ENCODE measurements at regions not wholly inside any gene's neighbourhood (a gene's known extent, or its start where the extent isn't known, plus 50 kb on each side); places are given as distances from the start of the nearest gene placed in this dataset.
A peak's percentile ranks its signal among the peaks of the same experiment; 100 is the strongest.

- Mint-ChIP-seq H3K4me1 (ENCODE audit: low read depth) (peaks cover 4% of the 10 kb centered on the region), H3K4me3 (ENCODE audit: unreplicated experiment) (no peak overlapping the region), H3K27ac (ENCODE audit: unreplicated experiment) (no peak overlapping the region), H3K9me3 (ENCODE audit: low read depth) (no peaks in the 10 kb centered on the region), H3K27me3 (ENCODE audit: low read depth) (no peaks in the 10 kb centered on the region), H3K36me3 (ENCODE audit: low read depth) (no peaks in the 10 kb centered on the region)
- no peak for DNase-seq (ENCODE audit: low spot score)
- no peak for TF ChIP-seq CTCF (IDR thresholded peaks at IDR 0.05)
Observed at GRCh38 chr13:67439365-67439764, 209.2 kb upstream of the PCDH9 start.

GRCh38 chr13:67438465-67438864, 208.3 kb upstream of the PCDH9 start:
- Mint-ChIP-seq H3K27ac (ENCODE audit: unreplicated experiment) (no peak overlapping the region), H3K36me3 (ENCODE audit: low read depth) (no peaks in the 10 kb centered on the region), H3K4me3 (ENCODE audit: unreplicated experiment) (no peak overlapping the region), H3K9me3 (ENCODE audit: low read depth) (no peaks in the 10 kb centered on the region), H3K4me1 (ENCODE audit: low read depth) (peaks cover 4% of the 10 kb centered on the region), H3K27me3 (ENCODE audit: low read depth) (no peaks in the 10 kb centered on the region)
- TF ChIP-seq CTCF (IDR thresholded peaks at IDR 0.05), result peak; percentile 65
- DNase-seq (ENCODE audit: low spot score), result no peak

- peaks cover under 1% of the 10 kb centered on the region for H3K4me1 Mint-ChIP-seq (ENCODE audit: low read depth)
- no peak overlapping the region for H3K4me3 Mint-ChIP-seq (ENCODE audit: unreplicated experiment)
- H3K27me3 Mint-ChIP-seq (ENCODE audit: low read depth), result no peaks in the 10 kb centered on the region
- no peak for TF ChIP-seq CTCF (IDR thresholded peaks at IDR 0.05)
- no peak overlapping the region for H3K27ac Mint-ChIP-seq (ENCODE audit: unreplicated experiment)
- no peaks in the 10 kb centered on the region for H3K9me3 Mint-ChIP-seq (ENCODE audit: low read depth)
- no peak for DNase-seq (ENCODE audit: low spot score)
- no peaks in the 10 kb centered on the region for H3K36me3 Mint-ChIP-seq (ENCODE audit: low read depth)
Observed at GRCh38 chr13:67437244-67437643, 207.1 kb upstream of the PCDH9 start.

GRCh38 chr13:67421475-67421874, 191.3 kb upstream of the PCDH9 start:
- no peak for TF ChIP-seq CTCF (IDR thresholded peaks at IDR 0.05)
- H3K9me3 Mint-ChIP-seq (ENCODE audit: low read depth), result no peaks in the 10 kb centered on the region
- no peaks in the 10 kb centered on the region for H3K4me1 Mint-ChIP-seq (ENCODE audit: low read depth)
- H3K27me3 Mint-ChIP-seq (ENCODE audit: low read depth), result no peaks in the 10 kb centered on the region
- DNase-seq (ENCODE audit: low spot score), result no peak
- no peak overlapping the region for H3K4me3 Mint-ChIP-seq (ENCODE audit: unreplicated experiment)
- no peak overlapping the region for H3K27ac Mint-ChIP-seq (ENCODE audit: unreplicated experiment)
- H3K36me3 Mint-ChIP-seq (ENCODE audit: low read depth), result no peaks in the 10 kb centered on the region

- H3K9me3 Mint-ChIP-seq (ENCODE audit: low read depth), result no peaks in the 10 kb centered on the region
- H3K36me3 Mint-ChIP-seq (ENCODE audit: low read depth), result no peaks in the 10 kb centered on the region
- peak; percentile 79 for TF ChIP-seq CTCF (IDR thresholded peaks at IDR 0.05)
- no peak overlapping the region for H3K4me3 Mint-ChIP-seq (ENCODE audit: unreplicated experiment)
- DNase-seq (ENCODE audit: low spot score), result no peak
- no peak overlapping the region for H3K27ac Mint-ChIP-seq (ENCODE audit: unreplicated experiment)
- no peaks in the 10 kb centered on the region for H3K27me3 Mint-ChIP-seq (ENCODE audit: low read depth)
- H3K4me1 Mint-ChIP-seq (ENCODE audit: low read depth), result no peaks in the 10 kb centered on the region
Observed at GRCh38 chr13:67416047-67416925, 186.2 kb upstream of the PCDH9 start.
